Activated naive CD8-positive, alpha-beta T cell treated with anti-CD3 and anti-CD28 coated beads, Interleukin-2, amount 10 ng/mL, durations not matched to agents 7 days and 5 days (primary cell): ENCODE measurements at regions not wholly inside any gene's neighbourhood (a gene's known extent, or its start where the extent isn't known, plus 50 kb on each side); places are given as distances from the start of the nearest gene placed in this dataset.
"Not testable (repeated sequence)": the region's sequence is repeated elsewhere in the genome, so short reads cannot be mapped to it uniquely, and the experiment has no call there.

Experiments
- ATAC-seq: fragments of 150-1000 bp; cut with Tn5 transposase; one replicate; pipeline ENCODE4 v1.10.0; 2021; ENCODE audit warnings: low read depth, moderate library complexity
- POLR2A ChIA-PET: fragments of 350-600 bp; sonication (Branson Sonifier 250); formaldehyde crosslinking; loops from one replicate; lab custom pipeline; 2021; ENCODE audit warnings: antibody characterized with exemption; lab: Charles Lee
- DNase-seq: peaks from one replicate; pipeline ENCODE4 v3.0.0; 2021
- H3K27ac Mint-ChIP-seq: one replicate; pipeline ENCODE4 v1.8.0; 2022; ENCODE audit warnings: mild to moderate bottlenecking, mixed read lengths
- H3K27me3 Mint-ChIP-seq: one replicate; pipeline ENCODE4 v1.8.0; 2022; ENCODE audit warnings: mild to moderate bottlenecking, moderate library complexity, mixed read lengths
- H3K36me3 Mint-ChIP-seq: one replicate; pipeline ENCODE4 v1.8.0; 2021; ENCODE audit warnings: mild to moderate bottlenecking, mixed read lengths
- H3K4me1 Mint-ChIP-seq: one replicate; pipeline ENCODE4 v1.8.0; 2021; ENCODE audit warnings: mixed read lengths
- H3K4me3 Mint-ChIP-seq: one replicate; pipeline ENCODE4 v1.8.0; 2022; ENCODE audit warnings: mild to moderate bottlenecking, moderate library complexity, mixed read lengths
- H3K9me3 Mint-ChIP-seq: one replicate; pipeline ENCODE4 v1.8.0; 2021; ENCODE audit warnings: mixed read lengths

- H3K27ac Mint-ChIP-seq, DNase-seq, H3K27me3 Mint-ChIP-seq, H3K36me3 Mint-ChIP-seq, POLR2A ChIA-PET, H3K9me3 Mint-ChIP-seq, ATAC-seq, H3K4me1 Mint-ChIP-seq, H3K4me3 Mint-ChIP-seq: not testable (repeated sequence)
These were observed 2829.6 kb downstream of the RPIA start for GRCh38 chr2:91520972-91521535.

GRCh38 chr2:91521944-91522343, 2830.5 kb downstream of the RPIA start:
- H3K4me1 Mint-ChIP-seq, POLR2A ChIA-PET: not testable (repeated sequence)

GRCh38 chr2:91522877-91523276, 2831.4 kb downstream of the RPIA start:
- H3K4me1 Mint-ChIP-seq, ATAC-seq, H3K9me3 Mint-ChIP-seq, POLR2A ChIA-PET, H3K27ac Mint-ChIP-seq, DNase-seq, H3K36me3 Mint-ChIP-seq, H3K27me3 Mint-ChIP-seq, H3K4me3 Mint-ChIP-seq: not testable (repeated sequence)

More at GRCh38 chr2:91521944-91522343, 2830.5 kb downstream of the RPIA start:
- not testable (repeated sequence) for H3K9me3 Mint-ChIP-seq, H3K27me3 Mint-ChIP-seq, H3K4me3 Mint-ChIP-seq, ATAC-seq, H3K36me3 Mint-ChIP-seq, H3K27ac Mint-ChIP-seq, DNase-seq

GRCh38 chr2:91523751-91524150, 2832.3 kb downstream of the RPIA start:
- H3K4me1 Mint-ChIP-seq, DNase-seq, H3K36me3 Mint-ChIP-seq, ATAC-seq, H3K9me3 Mint-ChIP-seq, H3K4me3 Mint-ChIP-seq, H3K27ac Mint-ChIP-seq, H3K27me3 Mint-ChIP-seq, POLR2A ChIA-PET: not testable (repeated sequence)

- H3K27ac Mint-ChIP-seq, DNase-seq, POLR2A ChIA-PET, ATAC-seq, H3K27me3 Mint-ChIP-seq, H3K4me1 Mint-ChIP-seq, H3K4me3 Mint-ChIP-seq, H3K36me3 Mint-ChIP-seq, H3K9me3 Mint-ChIP-seq: not testable (repeated sequence)
These were observed 2834.1 kb downstream of the RPIA start for GRCh38 chr2:91525587-91525986.

- ATAC-seq, H3K9me3 Mint-ChIP-seq, DNase-seq, H3K27me3 Mint-ChIP-seq, POLR2A ChIA-PET, H3K4me3 Mint-ChIP-seq, H3K27ac Mint-ChIP-seq, H3K4me1 Mint-ChIP-seq, H3K36me3 Mint-ChIP-seq: not testable (repeated sequence)
These were observed 2834.6 kb downstream of the RPIA start for GRCh38 chr2:91526083-91526482.

- H3K36me3 Mint-ChIP-seq, H3K4me3 Mint-ChIP-seq, ATAC-seq, H3K27ac Mint-ChIP-seq, H3K4me1 Mint-ChIP-seq, DNase-seq, POLR2A ChIA-PET, H3K27me3 Mint-ChIP-seq, H3K9me3 Mint-ChIP-seq: not testable (repeated sequence)
These were observed 2835.6 kb downstream of the RPIA start for GRCh38 chr2:91527056-91527455.

- H3K27me3 Mint-ChIP-seq, H3K4me3 Mint-ChIP-seq, DNase-seq, H3K36me3 Mint-ChIP-seq, H3K27ac Mint-ChIP-seq, ATAC-seq, H3K4me1 Mint-ChIP-seq, POLR2A ChIA-PET, H3K9me3 Mint-ChIP-seq: not testable (repeated sequence)
These were observed 2836.1 kb downstream of the RPIA start for GRCh38 chr2:91527491-91528031.

- H3K4me3 Mint-ChIP-seq, H3K9me3 Mint-ChIP-seq, DNase-seq, POLR2A ChIA-PET, ATAC-seq, H3K4me1 Mint-ChIP-seq, H3K27me3 Mint-ChIP-seq, H3K27ac Mint-ChIP-seq, H3K36me3 Mint-ChIP-seq: not testable (repeated sequence)
These were observed 2836.9 kb downstream of the RPIA start for GRCh38 chr2:91528361-91528760.

GRCh38 chr2:91536109-91536508, 2844.6 kb downstream of the RPIA start:
- H3K4me3 Mint-ChIP-seq, H3K27me3 Mint-ChIP-seq, H3K4me1 Mint-ChIP-seq, H3K36me3 Mint-ChIP-seq, POLR2A ChIA-PET, ATAC-seq, H3K9me3 Mint-ChIP-seq, H3K27ac Mint-ChIP-seq, DNase-seq: not testable (repeated sequence)

- H3K27me3 Mint-ChIP-seq, H3K4me1 Mint-ChIP-seq, ATAC-seq, H3K36me3 Mint-ChIP-seq, H3K4me3 Mint-ChIP-seq, DNase-seq, POLR2A ChIA-PET, H3K27ac Mint-ChIP-seq, H3K9me3 Mint-ChIP-seq: not testable (repeated sequence)
These were observed 2845.2 kb downstream of the RPIA start for GRCh38 chr2:91536549-91537263.

GRCh38 chr2:91549316-91549715, 2857.8 kb downstream of the RPIA start:
- H3K9me3 Mint-ChIP-seq, H3K4me1 Mint-ChIP-seq, H3K4me3 Mint-ChIP-seq, DNase-seq, H3K27ac Mint-ChIP-seq, H3K36me3 Mint-ChIP-seq, ATAC-seq, POLR2A ChIA-PET, H3K27me3 Mint-ChIP-seq: not testable (repeated sequence)

- ATAC-seq, H3K27ac Mint-ChIP-seq, H3K4me1 Mint-ChIP-seq, H3K36me3 Mint-ChIP-seq, POLR2A ChIA-PET, H3K27me3 Mint-ChIP-seq, H3K9me3 Mint-ChIP-seq, DNase-seq, H3K4me3 Mint-ChIP-seq: not testable (repeated sequence)
These were observed 2866.8 kb downstream of the RPIA start for GRCh38 chr2:91558234-91558633.

GRCh38 chr2:91559269-91559668, 2867.8 kb downstream of the RPIA start:
- H3K27ac Mint-ChIP-seq, H3K4me3 Mint-ChIP-seq, POLR2A ChIA-PET, ATAC-seq, H3K9me3 Mint-ChIP-seq, H3K36me3 Mint-ChIP-seq, H3K27me3 Mint-ChIP-seq, H3K4me1 Mint-ChIP-seq, DNase-seq: not testable (repeated sequence)
